HCT116 (cell line): ENCODE measurements at regions not wholly inside any gene's neighbourhood (a gene's known extent, or its start where the extent isn't known, plus 50 kb on each side); places are given as distances from the start of the nearest gene placed in this dataset.

Experiments
- ATAC-seq: fragments of 200-7000 bp; cut with Tn5 transposase; 2 replicates; pipeline ENCODE4 v1.9.1; 2020; ENCODE audit warnings: mild to moderate bottlenecking, moderate library complexity
- BruUV-seq: library from RNA; stranded (reverse); fragments of 400-500 nt; replicated peaks from 2 replicates; lab custom pipeline; 2021; lab: Mats Ljungman, UMichigan
- CTCF ChIA-PET: fragments of 300-600 bp; sonication (Branson Sonifier 250); formaldehyde crosslinking; loops from one replicate; lab custom pipeline; 2021; ENCODE audit warnings: antibody characterized with exemption; lab: Charles Lee
- POLR2A ChIA-PET: fragments of 300-600, 350-600 bp; sonication (Branson Sonifier 250); formaldehyde crosslinking; loops from one replicate; lab custom pipeline; 2021; ENCODE audit warnings: antibody characterized with exemption; lab: Charles Lee
- RAD21 ChIA-PET, 2 experiments: fragments of 300-600 bp; sonication (Branson Sonifier 250); formaldehyde crosslinking; loops; one replicate each; lab custom pipeline; 2023; ENCODE audit warnings: low total read pairs in 2 of 2; ENCODE audit not compliant: uncharacterized antibody in 2 of 2, unreplicated experiment in 2 of 2, low non-redundant PET in 1 of 2; lab: Charles Lee
- DNase-seq: peaks from one replicate; pipeline ENCODE4 v3.0.0-alpha.2; 2010; ENCODE audit warnings: low read depth, low spot score
- H2AFZ ChIP-seq: fragments of 200-600 bp; shearing (Covaris generic), sonication (generic); 2 replicates; pipeline ENCODE4 v1.6.1; 2017; ENCODE audit warnings: low read depth, mixed run types, mixed read lengths, antibody characterized with exemption, low read length; ENCODE audit not compliant: poor library complexity, severe bottlenecking
- H3K27ac ChIP-seq: 2 replicates; pipeline ENCODE4 v1.5.1; 2012; ENCODE audit warnings: low read depth, low read length
- H3K27me3 ChIP-seq: fragments of 200-600 bp; sonication (generic); 2 replicates; pipeline ENCODE4 v1.6.1; 2016; ENCODE audit warnings: mixed run types, low read length, mixed read lengths; ENCODE audit not compliant: insufficient read depth
- H3K36me3 ChIP-seq, 2 experiments: fragments of 200-500 bp in 1 of 2; fragments of 200-600 bp in 1 of 2; sonication (Bioruptor generic) in 1 of 2; sonication (generic) in 1 of 2; 2 replicates each; pipeline versions ENCODE4 v1.5.1 to v1.6.1; 2014 to 2016; ENCODE audit warnings: low read length in 2 of 2, inconsistent platforms in 1 of 2, mixed read lengths in 1 of 2, mixed run types in 1 of 2; ENCODE audit not compliant: insufficient read depth in 2 of 2, control insufficient read depth in 1 of 2
- H3K4me1 ChIP-seq, 2 experiments: fragments of 200-600 bp in 1 of 2; sonication (generic) in 1 of 2; 2 replicates each; pipeline versions ENCODE4 v1.5.1 to v1.6.1; 2012 to 2017; ENCODE audit warnings: low read length in 2 of 2, inconsistent platforms in 1 of 2, mild to moderate bottlenecking in 1 of 2, mixed read lengths in 1 of 2, mixed run types in 1 of 2, moderate library complexity in 1 of 2; ENCODE audit not compliant: insufficient read depth in 2 of 2, control insufficient read depth in 1 of 2
- H3K4me2 ChIP-seq: fragments of 200-600 bp; sonication (generic); 2 replicates; pipeline ENCODE4 v1.6.1; 2017; ENCODE audit warnings: mixed run types, low read length, mixed read lengths
- H3K4me3 ChIP-seq, 2 experiments: fragments of 200-600 bp in 1 of 2; sonication (generic) in 1 of 2; replicated peaks in 1 of 2; 2 replicates each; pipeline ENCODE4 v1.5.1; 2011 to 2016; ENCODE audit warnings: low read length in 2 of 2, control low read depth in 1 of 2, low read depth in 1 of 2, mild to moderate bottlenecking in 1 of 2, mixed read lengths in 1 of 2, mixed run types in 1 of 2
- H3K79me2 ChIP-seq: fragments of 200-600 bp; sonication (generic); 2 replicates; pipeline ENCODE4 v1.6.1; 2017; ENCODE audit warnings: mild to moderate bottlenecking, mixed run types, low read length, moderate library complexity, mixed read lengths; ENCODE audit not compliant: insufficient read depth
- H3K9ac ChIP-seq: fragments of 200-600 bp; sonication (generic); 2 replicates; pipeline ENCODE4 v1.6.1; 2016; ENCODE audit warnings: low read length, mixed read lengths
- H3K9me2 ChIP-seq: fragments of 200-600 bp; sonication (generic), shearing (Covaris generic); 2 replicates; pipeline ENCODE4 v1.6.1; 2017; ENCODE audit warnings: mixed run types, mild to moderate bottlenecking, moderate library complexity; ENCODE audit not compliant: insufficient read depth
- H3K9me3 ChIP-seq, 2 experiments: fragments of 200-500 bp in 1 of 2; fragments of 200-600 bp in 1 of 2; sonication (Bioruptor generic) in 1 of 2; sonication (generic) in 1 of 2; 2 replicates each; pipeline ENCODE4 v1.6.1; 2014 to 2017; ENCODE audit warnings: low read length in 2 of 2, mixed read lengths in 2 of 2, inconsistent platforms in 1 of 2, low read depth in 1 of 2, mild to moderate bottlenecking in 1 of 2, mixed run types in 1 of 2, moderate library complexity in 1 of 2; ENCODE audit not compliant: control insufficient read depth in 1 of 2, insufficient read depth in 1 of 2
- H4K20me1 ChIP-seq: fragments of 200-600 bp; sonication (generic), shearing (Covaris generic); 2 replicates; pipeline ENCODE4 v1.6.1; 2017; ENCODE audit warnings: mixed run types, mild to moderate bottlenecking, moderate library complexity; ENCODE audit not compliant: insufficient read depth
- CEBPB ChIP-seq: IDR thresholded peaks from 2 replicates; pipeline ENCODE4 v1.6.1; 2012; ENCODE audit warnings: low read depth
- EGR1 ChIP-seq: IDR thresholded peaks from 2 replicates; pipeline ENCODE4 v1.6.1; 2012; ENCODE audit warnings: low read depth
- ELF1 ChIP-seq: IDR thresholded peaks from 2 replicates; pipeline ENCODE4 v1.6.1; 2012; ENCODE audit warnings: low read depth, borderline replicate concordance
- EZH2phosphoT487 ChIP-seq: fragments of 200-600 bp; IDR thresholded peaks from 2 replicates; pipeline ENCODE4 v1.6.1; 2018; ENCODE audit warnings: antibody characterized with exemption, borderline replicate concordance
- FOSL1 ChIP-seq: IDR thresholded peaks from 2 replicates; pipeline ENCODE4 v1.6.1; 2012; ENCODE audit warnings: low read depth
- JUND ChIP-seq: IDR thresholded peaks from 2 replicates; pipeline ENCODE4 v1.6.1; 2012
- POLR2A ChIP-seq: IDR thresholded peaks from 2 replicates; pipeline ENCODE4 v1.7.0; 2011; ENCODE audit warnings: borderline replicate concordance; ENCODE audit not compliant: insufficient read depth, insufficient read length; ENCODE audit errors: extremely low read depth
- POLR2AphosphoS5 ChIP-seq: IDR thresholded peaks from 2 replicates; pipeline ENCODE4 v1.6.1; 2011; ENCODE audit warnings: mild to moderate bottlenecking, low read depth, low read length, moderate library complexity
- RAD21 ChIP-seq: IDR thresholded peaks from 2 replicates; pipeline ENCODE4 v1.6.1; 2012; ENCODE audit warnings: low read depth, mild to moderate bottlenecking
- SIN3A ChIP-seq: IDR thresholded peaks from 2 replicates; pipeline ENCODE4 v1.6.1; 2012; ENCODE audit warnings: low read depth
- SRF ChIP-seq: IDR thresholded peaks from 2 replicates; pipeline ENCODE4 v1.6.1; 2012; ENCODE audit warnings: low read depth
- TCF7L2 ChIP-seq: IDR thresholded peaks from 2 replicates; pipeline ENCODE4 v1.7.0; 2011; ENCODE audit warnings: borderline replicate concordance, inconsistent platforms; ENCODE audit not compliant: insufficient read depth, insufficient read length; ENCODE audit errors: extremely low read depth
- ZFX ChIP-seq: fragments of 450-650 bp; IDR thresholded peaks from 2 replicates; pipeline ENCODE4 v1.6.1; 2017
- ZNF274 ChIP-seq: fragments of 200-500 bp; sonication (Bioruptor generic); IDR thresholded peaks from 2 replicates; pipeline ENCODE4 v1.6.1; 2014; ENCODE audit warnings: mild to moderate bottlenecking, low read depth, low read length, inconsistent platforms
- intact Hi-C: fragments of 100-400 bp; cut with micrococcal nuclease; formaldehyde crosslinking; loops from 2 replicates; pipeline ENCODE4 v1.10.0; 2022
- TF ChIP-seq, protein P1 (sequence below), 3 experiments: fragments of 200-600 bp in 1 of 3; sonication (generic) in 1 of 3; IDR thresholded peaks in 2 of 3; conservative IDR thresholded peaks in 1 of 3; 2 replicates each; pipeline ENCODE4 v1.5.1; 2012 to 2017; ENCODE audit warnings: low read depth in 2 of 3, low read length in 2 of 3, antibody characterized with exemption in 1 of 3, borderline replicate concordance in 1 of 3, control low read depth in 1 of 3, mild to moderate bottlenecking in 1 of 3, mixed read lengths in 1 of 3, mixed run types in 1 of 3, moderate library complexity in 1 of 3; ENCODE audit not compliant: insufficient read depth in 1 of 3
- TF ChIP-seq, protein P2 (sequence below): IDR thresholded peaks from 2 replicates; pipeline ENCODE4 v1.6.1; 2012
- TF ChIP-seq, protein P3 (sequence below): IDR thresholded peaks from 2 replicates; pipeline ENCODE4 v1.6.1; 2011; ENCODE audit warnings: mild to moderate bottlenecking, low read length, moderate library complexity; ENCODE audit not compliant: insufficient replicate concordance; ENCODE audit errors: extremely low read depth
- TF ChIP-seq, protein P4 (sequence below): IDR thresholded peaks from 2 replicates; pipeline ENCODE4 v1.6.1; 2012

DNA sequence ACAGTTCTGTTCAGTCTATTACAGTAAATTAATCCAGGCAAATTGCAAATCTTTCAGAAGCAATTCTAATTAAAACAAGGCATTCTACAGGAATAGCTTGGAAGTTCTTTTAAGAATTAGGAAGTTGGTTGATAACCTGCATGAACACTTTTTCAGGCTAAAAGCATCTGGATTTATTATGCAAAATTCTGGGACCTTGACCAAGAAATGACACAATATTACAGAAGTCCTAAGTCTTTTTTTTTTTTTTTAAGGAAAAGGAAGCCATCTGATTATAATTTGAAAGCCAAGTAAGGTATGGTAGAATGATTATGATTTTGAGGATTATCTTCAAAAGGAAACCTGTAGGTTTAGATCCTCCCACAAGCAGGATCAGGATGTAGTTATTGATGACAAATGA is 74.7 kb upstream of the KCNK2 start:
- no peak overlapping the region for H3K4me2 ChIP-seq
- BruUV-seq: no TSS peak
- DNase-seq (no peak), ATAC-seq (no peak)
- ChIA-PET RAD21 (no interaction called here), CTCF (no interaction called here), POLR2A (no interaction called here)
- H2AFZ ChIP-seq: no peak overlapping the region
- H3K27ac ChIP-seq: no peak overlapping the region
- H3K4me3 ChIP-seq: no peak overlapping the region
- H3K9me3 ChIP-seq: no peaks in the 10 kb centered on the region
- no peaks in the 10 kb centered on the region for H3K27me3 ChIP-seq
- no peaks in the 10 kb centered on the region for H3K79me2 ChIP-seq
- intact Hi-C loops: no loop called here
- no peaks in the 10 kb centered on the region for H3K36me3 ChIP-seq
- no peak for TF ChIP-seq TCF7L2
- no peaks in the 10 kb centered on the region for H3K4me1 ChIP-seq
- no peaks in the 10 kb centered on the region for H4K20me1 ChIP-seq
- H3K9ac ChIP-seq: no peak overlapping the region
- H3K9me2 ChIP-seq: no peaks in the 10 kb centered on the region

DNA sequence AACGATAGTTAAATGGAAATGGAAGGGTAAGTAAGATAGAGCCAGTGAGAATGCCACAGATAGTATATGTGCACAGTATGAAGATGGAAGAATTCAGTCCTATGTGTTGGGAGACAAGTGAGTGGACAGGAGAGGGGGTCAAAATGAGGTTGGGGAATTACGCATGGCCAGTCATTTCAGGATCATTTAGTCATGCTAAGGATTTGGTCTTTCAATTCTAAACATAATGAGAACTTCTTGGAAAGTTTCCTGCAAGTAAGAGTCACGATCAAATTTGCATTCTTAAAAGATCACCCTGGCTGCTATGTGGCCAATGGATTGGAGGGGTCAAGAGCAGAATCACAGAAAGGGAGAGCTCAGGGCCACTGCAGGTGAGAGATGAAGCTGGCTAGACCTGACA is 64.0 kb upstream of the KCNK2 start:
- ChIA-PET POLR2A (no interaction called here), RAD21 (no interaction called here), CTCF (no interaction called here)
- intact Hi-C loops: no loop called here
- H3K79me2 ChIP-seq: no peaks in the 10 kb centered on the region
- ATAC-seq (no peak), DNase-seq (no peak)
- H3K9me3 ChIP-seq: no peaks in the 10 kb centered on the region
- H3K4me2 ChIP-seq: no peak overlapping the region
- no peak overlapping the region for H3K27ac ChIP-seq
- no peaks in the 10 kb centered on the region for H3K27me3 ChIP-seq
- no peaks in the 10 kb centered on the region for H4K20me1 ChIP-seq
- no TSS peak for BruUV-seq
- no peaks in the 10 kb centered on the region for H3K9me2 ChIP-seq
- no peak overlapping the region for H3K9ac ChIP-seq
- H2AFZ ChIP-seq: no peak overlapping the region
- no peaks in the 10 kb centered on the region for H3K4me1 ChIP-seq
- H3K4me3 ChIP-seq: no peak overlapping the region
- no peaks in the 10 kb centered on the region for H3K36me3 ChIP-seq
- TF ChIP-seq POLR2A (no peak), RAD21 (no peak), FOSL1 (no peak), ZNF274 (no peak), ELF1 (no peak), SRF (no peak), POLR2AphosphoS5 (no peak), EGR1 (no peak), JUND (no peak), CEBPB (no peak), TCF7L2 (no peak), ZFX (no peak), EZH2phosphoT487 (no peak), SIN3A (no peak)
- TF ChIP-seq, protein P1, sequence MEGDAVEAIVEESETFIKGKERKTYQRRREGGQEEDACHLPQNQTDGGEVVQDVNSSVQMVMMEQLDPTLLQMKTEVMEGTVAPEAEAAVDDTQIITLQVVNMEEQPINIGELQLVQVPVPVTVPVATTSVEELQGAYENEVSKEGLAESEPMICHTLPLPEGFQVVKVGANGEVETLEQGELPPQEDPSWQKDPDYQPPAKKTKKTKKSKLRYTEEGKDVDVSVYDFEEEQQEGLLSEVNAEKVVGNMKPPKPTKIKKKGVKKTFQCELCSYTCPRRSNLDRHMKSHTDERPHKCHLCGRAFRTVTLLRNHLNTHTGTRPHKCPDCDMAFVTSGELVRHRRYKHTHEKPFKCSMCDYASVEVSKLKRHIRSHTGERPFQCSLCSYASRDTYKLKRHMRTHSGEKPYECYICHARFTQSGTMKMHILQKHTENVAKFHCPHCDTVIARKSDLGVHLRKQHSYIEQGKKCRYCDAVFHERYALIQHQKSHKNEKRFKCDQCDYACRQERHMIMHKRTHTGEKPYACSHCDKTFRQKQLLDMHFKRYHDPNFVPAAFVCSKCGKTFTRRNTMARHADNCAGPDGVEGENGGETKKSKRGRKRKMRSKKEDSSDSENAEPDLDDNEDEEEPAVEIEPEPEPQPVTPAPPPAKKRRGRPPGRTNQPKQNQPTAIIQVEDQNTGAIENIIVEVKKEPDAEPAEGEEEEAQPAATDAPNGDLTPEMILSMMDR (IDR thresholded peaks at IDR 0.05 in 2 of 3, conservative IDR thresholded peaks at IDR 0.05 in 1 of 3; ENCODE audit: borderline replicate concordance in 1 of 3, insufficient read depth in 1 of 3, low read depth in 2 of 3, low read length in 2 of 3): no peak
- TF ChIP-seq, protein P2, sequence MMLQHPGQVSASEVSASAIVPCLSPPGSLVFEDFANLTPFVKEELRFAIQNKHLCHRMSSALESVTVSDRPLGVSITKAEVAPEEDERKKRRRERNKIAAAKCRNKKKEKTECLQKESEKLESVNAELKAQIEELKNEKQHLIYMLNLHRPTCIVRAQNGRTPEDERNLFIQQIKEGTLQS: no peak
- TF ChIP-seq, protein P3, sequence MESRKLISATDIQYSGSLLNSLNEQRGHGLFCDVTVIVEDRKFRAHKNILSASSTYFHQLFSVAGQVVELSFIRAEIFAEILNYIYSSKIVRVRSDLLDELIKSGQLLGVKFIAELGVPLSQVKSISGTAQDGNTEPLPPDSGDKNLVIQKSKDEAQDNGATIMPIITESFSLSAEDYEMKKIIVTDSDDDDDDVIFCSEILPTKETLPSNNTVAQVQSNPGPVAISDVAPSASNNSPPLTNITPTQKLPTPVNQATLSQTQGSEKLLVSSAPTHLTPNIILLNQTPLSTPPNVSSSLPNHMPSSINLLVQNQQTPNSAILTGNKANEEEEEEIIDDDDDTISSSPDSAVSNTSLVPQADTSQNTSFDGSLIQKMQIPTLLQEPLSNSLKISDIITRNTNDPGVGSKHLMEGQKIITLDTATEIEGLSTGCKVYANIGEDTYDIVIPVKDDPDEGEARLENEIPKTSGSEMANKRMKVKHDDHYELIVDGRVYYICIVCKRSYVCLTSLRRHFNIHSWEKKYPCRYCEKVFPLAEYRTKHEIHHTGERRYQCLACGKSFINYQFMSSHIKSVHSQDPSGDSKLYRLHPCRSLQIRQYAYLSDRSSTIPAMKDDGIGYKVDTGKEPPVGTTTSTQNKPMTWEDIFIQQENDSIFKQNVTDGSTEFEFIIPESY: no peak
- TF ChIP-seq, protein P4, sequence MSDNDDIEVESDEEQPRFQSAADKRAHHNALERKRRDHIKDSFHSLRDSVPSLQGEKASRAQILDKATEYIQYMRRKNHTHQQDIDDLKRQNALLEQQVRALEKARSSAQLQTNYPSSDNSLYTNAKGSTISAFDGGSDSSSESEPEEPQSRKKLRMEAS: no peak
